C4-2B (cell line): ENCODE measurements at regions not wholly inside any gene's neighbourhood (a gene's known extent, or its start where the extent isn't known, plus 50 kb on each side); places are given as distances from the start of the nearest gene placed in this dataset.

Experiments used
- H3K27ac ChIP-seq: fragments of 450-650 bp; 2 replicates; pipeline ENCODE4 v1.5.1; 2017
- ZFX ChIP-seq: fragments of 450-650 bp; IDR thresholded peaks from 2 replicates; pipeline ENCODE4 v1.6.1; 2017
- TF ChIP-seq, protein P1 (sequence below): fragments of 450-650 bp; conservative IDR thresholded peaks from 2 replicates; pipeline ENCODE4 v1.5.1; 2017; ENCODE audit warnings: mild to moderate bottlenecking

DNA sequence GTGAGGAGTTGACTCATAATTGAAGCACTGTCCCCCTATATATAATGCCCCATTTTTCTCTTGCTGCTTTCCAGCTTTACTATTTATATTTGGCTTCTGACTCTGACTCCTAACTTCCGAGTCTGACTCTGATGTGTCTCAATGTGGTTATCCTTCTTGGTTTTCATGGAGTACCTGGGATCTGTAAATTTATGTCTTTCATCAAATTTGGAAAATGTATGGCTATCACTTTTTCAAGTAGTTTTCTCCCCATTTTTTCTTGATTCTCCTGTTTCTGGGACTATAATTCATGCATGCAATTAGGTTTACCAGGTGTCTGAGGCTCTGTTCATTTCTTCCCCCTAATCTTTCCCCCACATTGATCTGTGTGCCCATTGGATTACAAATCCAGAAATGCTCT is 156.8 kb upstream of the SFRP2 start:
- TF ChIP-seq, protein P1, sequence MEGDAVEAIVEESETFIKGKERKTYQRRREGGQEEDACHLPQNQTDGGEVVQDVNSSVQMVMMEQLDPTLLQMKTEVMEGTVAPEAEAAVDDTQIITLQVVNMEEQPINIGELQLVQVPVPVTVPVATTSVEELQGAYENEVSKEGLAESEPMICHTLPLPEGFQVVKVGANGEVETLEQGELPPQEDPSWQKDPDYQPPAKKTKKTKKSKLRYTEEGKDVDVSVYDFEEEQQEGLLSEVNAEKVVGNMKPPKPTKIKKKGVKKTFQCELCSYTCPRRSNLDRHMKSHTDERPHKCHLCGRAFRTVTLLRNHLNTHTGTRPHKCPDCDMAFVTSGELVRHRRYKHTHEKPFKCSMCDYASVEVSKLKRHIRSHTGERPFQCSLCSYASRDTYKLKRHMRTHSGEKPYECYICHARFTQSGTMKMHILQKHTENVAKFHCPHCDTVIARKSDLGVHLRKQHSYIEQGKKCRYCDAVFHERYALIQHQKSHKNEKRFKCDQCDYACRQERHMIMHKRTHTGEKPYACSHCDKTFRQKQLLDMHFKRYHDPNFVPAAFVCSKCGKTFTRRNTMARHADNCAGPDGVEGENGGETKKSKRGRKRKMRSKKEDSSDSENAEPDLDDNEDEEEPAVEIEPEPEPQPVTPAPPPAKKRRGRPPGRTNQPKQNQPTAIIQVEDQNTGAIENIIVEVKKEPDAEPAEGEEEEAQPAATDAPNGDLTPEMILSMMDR, result no peak
- no peak for TF ChIP-seq ZFX

DNA sequence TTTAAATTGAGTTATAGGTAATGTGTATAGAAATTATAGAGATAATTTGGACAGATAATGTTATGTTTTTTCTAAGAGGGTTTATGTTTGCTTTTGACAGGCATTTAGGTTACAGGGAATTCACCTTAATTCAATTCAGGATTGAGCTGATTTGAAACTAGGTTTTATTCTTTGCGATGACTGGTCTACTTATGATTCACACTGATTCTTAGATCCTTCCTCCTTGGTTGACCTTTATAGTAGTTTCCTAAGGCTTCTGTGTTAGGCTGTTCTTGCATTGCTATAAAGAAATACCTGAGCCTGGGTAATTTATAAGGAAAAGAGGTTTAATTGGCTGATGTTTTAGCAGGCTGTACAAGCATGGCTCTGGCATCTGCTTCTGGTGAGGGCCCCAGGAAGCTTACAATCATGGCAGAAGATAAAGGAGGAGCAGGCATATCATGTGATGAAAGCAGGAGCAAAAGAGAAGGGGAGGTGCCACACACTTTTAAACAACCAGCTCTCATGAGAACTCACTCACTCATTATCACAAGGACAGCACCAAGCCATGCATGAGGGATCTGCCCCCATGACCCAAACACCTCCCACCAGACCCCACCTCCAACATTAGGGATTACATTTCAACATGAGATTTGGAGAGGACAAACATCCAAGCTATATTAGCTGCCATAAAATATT is 155.0 kb upstream of the SFRP2 start:
- TF ChIP-seq ZFX, result no peak
- no peak overlapping the region for H3K27ac ChIP-seq

More for the DNA sequence above, 156.8 kb upstream of the SFRP2 start:
- no peak overlapping the region for H3K27ac ChIP-seq

DNA sequence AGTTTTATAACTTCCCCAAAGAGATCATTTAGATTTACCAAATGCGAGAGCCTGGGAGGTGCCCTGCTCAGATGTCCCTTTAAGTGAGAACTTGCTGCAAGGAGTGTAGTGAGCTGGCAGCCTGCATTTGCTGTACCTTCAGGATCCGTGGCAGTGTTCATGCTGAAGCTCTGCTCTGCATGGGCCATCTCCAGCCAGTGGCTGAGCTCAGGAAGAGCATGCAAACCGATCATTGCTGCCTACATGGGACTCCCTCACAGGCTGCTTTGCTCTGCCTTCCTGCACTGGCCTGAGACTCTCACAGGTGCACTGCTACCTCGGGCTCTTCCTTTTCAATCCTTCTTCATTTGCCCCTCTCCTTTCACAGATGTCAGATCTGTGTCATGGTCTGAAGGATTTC is 152.0 kb upstream of the SFRP2 start:
- TF ChIP-seq, protein P1, result no peak
- TF ChIP-seq ZFX, result no peak
- H3K27ac ChIP-seq, result no peak overlapping the region

DNA sequence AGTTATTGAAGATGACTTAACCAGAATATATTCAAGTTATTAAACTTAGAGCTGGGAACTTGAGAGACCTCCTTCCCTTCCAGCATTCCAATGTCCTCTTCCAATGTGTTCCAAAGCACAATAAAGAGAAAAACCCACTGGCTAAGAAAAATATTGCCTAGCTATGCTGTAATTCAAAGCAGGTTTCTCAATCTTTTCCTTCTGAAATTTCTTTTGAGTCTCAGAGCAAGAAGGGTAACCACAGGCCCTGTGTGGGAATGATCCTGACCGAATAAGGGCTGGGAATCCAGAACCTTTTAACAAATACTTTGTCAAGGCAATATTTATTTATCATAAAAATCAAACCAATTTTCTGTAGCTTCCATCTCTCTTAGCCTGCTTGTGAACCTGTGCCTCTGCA is 150.7 kb upstream of the SFRP2 start:
- no peak overlapping the region for H3K27ac ChIP-seq
- TF ChIP-seq, protein P1, result no peak

DNA sequence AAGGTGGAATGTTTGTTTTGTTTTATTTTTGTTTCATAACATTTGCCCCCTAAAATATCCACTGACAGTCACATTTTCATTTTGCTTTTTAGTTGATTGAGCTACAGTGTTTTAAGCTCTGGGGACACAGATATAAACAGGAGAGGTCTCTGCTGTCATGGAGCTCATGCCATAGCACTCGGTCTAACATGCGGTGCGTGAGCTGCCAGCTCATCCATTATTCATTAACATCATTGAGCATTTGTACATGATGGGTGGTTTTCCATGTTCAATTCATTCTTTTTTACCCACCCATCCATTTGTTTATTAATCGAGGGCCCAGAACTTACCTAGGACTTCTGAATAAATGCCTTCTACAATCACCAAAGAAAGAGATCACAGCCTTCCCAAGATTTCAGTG is 150.1 kb upstream of the SFRP2 start:
- H3K27ac ChIP-seq, result no peak overlapping the region
- TF ChIP-seq, protein P1, result no peak
- no peak for TF ChIP-seq ZFX

DNA sequence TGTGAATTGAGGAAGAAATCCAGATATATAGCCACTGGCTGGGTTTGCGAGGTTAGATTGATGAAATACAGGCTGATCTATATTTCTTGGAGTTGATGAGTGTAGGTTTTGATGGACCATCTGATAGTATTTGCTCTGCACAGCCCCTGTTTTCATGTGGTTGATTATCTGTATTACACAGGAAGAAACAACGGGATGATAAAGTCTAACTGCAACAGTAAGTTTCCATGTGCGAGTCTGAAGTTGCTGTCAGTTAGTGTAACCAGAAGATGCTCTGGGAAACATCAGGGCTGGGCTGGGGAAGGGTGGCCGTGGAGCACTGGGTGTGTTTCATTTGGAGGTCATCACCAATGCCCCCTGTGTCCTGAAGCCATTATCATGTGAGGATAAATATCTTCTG is 148.4 kb upstream of the SFRP2 start:
- no peak for TF ChIP-seq ZFX
- TF ChIP-seq, protein P1, result no peak
- H3K27ac ChIP-seq, result no peak overlapping the region

DNA sequence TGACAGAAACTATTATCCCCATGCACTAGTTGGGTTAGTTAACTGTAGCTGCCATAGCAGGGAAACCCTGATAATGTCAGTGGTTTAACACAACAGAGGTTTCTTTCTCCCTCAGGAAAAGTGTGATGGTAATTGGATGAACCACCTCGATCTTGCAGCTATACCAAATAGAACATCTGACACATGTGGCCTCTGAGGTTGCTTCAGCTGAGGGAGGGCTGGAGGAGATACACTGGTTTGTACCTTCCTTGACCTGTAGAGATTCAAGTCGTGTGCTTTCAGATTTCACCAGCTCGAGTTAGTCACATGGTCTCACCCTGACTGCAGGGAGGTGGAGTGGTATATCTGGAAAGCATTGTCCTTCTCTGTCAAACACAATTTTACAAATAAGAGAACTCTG is 147.2 kb upstream of the SFRP2 start:
- no peak overlapping the region for H3K27ac ChIP-seq
- TF ChIP-seq ZFX, result no peak
- TF ChIP-seq, protein P1, result no peak

DNA sequence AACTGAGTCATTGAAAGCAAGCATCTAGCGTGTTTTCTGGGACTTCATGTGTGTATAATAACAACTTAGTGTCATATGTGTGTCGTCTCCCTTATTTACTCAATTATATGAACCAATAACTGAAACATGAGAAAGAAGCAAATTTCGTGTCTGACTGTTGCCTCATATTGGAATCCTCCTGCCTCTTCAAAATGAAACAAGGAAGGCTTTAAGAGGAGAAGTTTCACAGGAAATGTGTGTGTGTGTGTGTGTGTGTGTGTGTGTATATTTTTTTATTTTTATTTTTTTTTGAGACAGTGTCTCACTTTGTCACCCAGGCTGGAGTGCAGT is 145.8 kb upstream of the SFRP2 start:
- no peak overlapping the region for H3K27ac ChIP-seq
- TF ChIP-seq ZFX, result no peak
- TF ChIP-seq, protein P1, result no peak
